Fibroblast of mammary gland (primary cell): ENCODE measurements at regions not wholly inside any gene's neighbourhood (a gene's known extent, or its start where the extent isn't known, plus 50 kb on each side); places are given as distances from the start of the nearest gene placed in this dataset.

Source experiments
- DNase-seq: peaks from one replicate; pipeline ENCODE4 v3.0.0-alpha.2; 2010; ENCODE audit warnings: low read depth
- H3K4me3 ChIP-seq: 2 replicates; pipeline ENCODE4 v1.5.1; 2011; ENCODE audit warnings: low read depth, mild to moderate bottlenecking, low read length, moderate library complexity; ENCODE audit not compliant: control insufficient read depth
- CTCF ChIP-seq: conservative IDR thresholded peaks from 2 replicates; pipeline ENCODE4 v1.5.1; 2011; ENCODE audit warnings: low read depth, low read length, inconsistent platforms; ENCODE audit not compliant: control insufficient read depth, insufficient read depth

GRCh38 chr9:115625954-115626353 is 508.0 kb upstream of the TNC start:
- DNase-seq: no peak
- no peak overlapping the region for H3K4me3 ChIP-seq
- TF ChIP-seq CTCF: no peak

DNA sequence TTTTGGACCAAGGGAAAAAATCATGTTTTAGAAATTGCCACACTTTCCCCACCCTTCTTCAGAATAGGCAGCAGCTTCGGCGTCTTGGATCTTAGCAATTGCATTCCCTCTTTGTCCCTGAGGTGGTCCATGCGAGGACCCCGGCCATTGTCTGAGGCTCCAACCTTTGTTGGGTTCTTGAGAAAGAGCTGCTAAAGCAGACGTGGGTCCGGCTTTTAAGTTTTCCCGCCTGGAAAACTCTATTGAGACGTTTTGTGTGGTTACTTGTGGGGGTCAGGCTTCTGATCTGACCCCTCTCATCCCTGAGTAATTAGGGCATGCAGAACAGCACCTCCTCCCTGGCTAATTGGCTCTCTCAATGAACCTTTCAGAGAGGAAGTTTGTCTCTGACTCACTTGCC is 509.6 kb upstream of the TNC start:
- H3K4me3 ChIP-seq: no peak overlapping the region
- no peak for DNase-seq
- no peak for TF ChIP-seq CTCF

GRCh38 chr9:115628426-115628825 is 510.5 kb upstream of the TNC start:
- H3K4me3 ChIP-seq: no peak overlapping the region
- DNase-seq: no peak
- no peak for TF ChIP-seq CTCF

DNA sequence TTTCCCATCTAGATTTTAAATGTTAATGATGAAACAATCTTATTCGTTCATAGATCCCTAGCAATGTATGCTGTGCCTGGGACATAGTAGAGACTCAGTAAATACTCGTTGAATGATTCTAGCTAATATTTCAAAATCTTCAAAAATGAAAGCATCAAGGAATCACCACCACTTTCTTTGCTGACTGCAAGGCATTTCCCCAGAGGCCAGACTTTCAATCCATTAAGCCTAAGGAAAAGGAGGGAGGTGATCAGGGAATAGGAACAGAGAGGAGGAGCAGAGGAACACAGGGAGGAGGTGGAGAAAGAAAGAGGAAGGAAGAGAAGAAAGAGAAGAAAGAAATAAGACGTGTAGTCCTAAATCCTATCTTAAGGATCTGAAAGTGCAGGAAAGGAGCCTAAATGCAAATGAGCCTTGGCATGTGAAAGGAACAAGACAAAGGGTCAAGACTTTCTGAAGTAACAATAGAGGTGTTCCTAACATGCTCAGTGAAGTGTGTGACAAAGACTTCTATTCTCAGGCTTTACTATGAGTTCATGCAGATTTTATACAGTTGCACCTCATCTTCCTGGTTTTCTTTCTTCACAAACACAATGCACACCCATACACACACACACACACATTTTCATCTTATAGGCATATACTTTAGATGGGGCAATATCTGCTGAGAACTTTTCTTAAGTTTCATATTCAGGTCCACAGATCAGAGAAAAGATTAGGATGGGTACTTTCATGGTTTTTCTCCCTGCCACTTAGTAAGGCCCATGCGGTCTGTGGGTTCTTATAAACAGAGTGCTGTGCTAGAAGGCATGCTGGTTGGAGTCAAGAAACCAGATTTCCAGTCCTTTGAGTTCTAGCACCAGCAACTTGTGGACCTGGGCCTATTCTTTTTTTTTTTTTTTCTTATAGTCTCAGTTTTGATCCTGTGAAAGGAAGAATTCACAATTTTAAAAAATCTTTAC is 512.2 kb upstream of the TNC start:
- no peak overlapping the region for H3K4me3 ChIP-seq
- TF ChIP-seq CTCF: no peak
- peak; percentile 35 for DNase-seq

DNA sequence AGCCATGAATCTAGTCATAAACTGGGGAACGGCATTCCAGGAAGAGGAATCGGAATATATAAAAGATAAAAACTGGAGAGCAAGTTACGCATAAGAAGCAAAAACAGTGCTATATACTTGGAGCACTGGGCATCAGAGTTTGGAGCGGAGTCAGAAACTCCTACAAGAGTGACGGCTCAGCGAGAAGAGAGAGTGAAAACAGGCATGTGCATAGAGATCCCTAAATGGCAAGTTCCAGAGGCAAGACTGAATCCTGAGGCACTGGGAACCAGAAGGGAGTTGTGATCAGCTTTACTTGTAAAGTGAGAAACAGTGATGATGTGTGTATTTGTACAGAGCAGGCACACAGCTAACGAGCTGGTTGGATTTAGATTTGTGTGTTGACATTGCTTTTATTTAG is 514.4 kb upstream of the TNC start:
- TF ChIP-seq CTCF: no peak
- DNase-seq: no peak
- no peak overlapping the region for H3K4me3 ChIP-seq

DNA sequence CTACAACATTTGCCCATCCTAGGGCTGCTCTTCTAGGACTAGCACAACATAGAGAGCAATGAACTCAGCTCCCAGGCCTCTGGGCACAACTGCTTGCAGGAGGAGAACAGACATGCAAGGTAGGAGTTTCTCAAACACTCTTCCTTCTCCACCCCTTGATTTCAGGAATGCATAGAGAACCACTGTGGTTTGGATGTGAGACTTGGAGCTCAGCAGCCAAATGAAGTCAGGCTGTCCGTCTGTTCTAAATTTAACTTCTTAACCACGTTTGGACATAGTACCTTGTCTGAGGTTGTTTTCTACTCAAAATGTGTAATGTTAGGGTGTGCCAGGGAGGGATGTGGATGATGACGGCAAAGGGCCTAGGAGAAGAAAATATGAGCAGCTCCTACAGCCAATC is 515.1 kb upstream of the TNC start:
- no peak for TF ChIP-seq CTCF
- peak; percentile 74 for DNase-seq
- H3K4me3 ChIP-seq: no peak overlapping the region
